GM12873 (cell line): ENCODE measurements at regions not wholly inside any gene's neighbourhood (a gene's known extent, or its start where the extent isn't known, plus 50 kb on each side); places are given as distances from the start of the nearest gene placed in this dataset.

Source experiments
- TF ChIP-seq, protein P1 (sequence below): IDR thresholded peaks from 2 replicates; pipeline ENCODE4 v1.5.1; 2012; ENCODE audit warnings: low read depth, mild to moderate bottlenecking, moderate library complexity, low read length, control low read depth; ENCODE audit not compliant: insufficient read depth; ENCODE audit errors: missing control alignments

- TF ChIP-seq, protein P1, sequence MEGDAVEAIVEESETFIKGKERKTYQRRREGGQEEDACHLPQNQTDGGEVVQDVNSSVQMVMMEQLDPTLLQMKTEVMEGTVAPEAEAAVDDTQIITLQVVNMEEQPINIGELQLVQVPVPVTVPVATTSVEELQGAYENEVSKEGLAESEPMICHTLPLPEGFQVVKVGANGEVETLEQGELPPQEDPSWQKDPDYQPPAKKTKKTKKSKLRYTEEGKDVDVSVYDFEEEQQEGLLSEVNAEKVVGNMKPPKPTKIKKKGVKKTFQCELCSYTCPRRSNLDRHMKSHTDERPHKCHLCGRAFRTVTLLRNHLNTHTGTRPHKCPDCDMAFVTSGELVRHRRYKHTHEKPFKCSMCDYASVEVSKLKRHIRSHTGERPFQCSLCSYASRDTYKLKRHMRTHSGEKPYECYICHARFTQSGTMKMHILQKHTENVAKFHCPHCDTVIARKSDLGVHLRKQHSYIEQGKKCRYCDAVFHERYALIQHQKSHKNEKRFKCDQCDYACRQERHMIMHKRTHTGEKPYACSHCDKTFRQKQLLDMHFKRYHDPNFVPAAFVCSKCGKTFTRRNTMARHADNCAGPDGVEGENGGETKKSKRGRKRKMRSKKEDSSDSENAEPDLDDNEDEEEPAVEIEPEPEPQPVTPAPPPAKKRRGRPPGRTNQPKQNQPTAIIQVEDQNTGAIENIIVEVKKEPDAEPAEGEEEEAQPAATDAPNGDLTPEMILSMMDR, result no peak
Measured at GRCh38 chr11:87432022-87432421, 394.3 kb downstream of the TMEM135 start.

GRCh38 chr11:87431392-87431791, 393.7 kb downstream of the TMEM135 start:
- TF ChIP-seq, protein P1, result no peak

DNA sequence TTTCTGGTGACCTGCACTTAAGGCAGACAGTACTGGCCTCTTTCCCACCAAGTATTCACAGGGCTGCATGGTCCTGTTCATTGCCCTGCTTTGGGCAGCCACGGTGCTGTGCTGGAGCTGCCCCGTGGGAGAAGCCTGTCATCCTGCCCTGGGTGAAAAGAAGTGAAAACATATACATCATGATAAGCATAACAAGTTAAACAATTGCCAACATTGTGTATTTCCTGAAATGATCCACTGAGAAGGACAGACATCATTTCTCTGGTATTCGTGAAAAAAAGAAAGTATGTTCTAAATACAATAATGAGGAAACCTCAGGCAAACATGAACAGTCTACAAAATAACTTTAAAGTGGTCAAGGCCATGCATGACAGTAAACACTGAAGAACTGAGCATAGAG, 393.1 kb downstream of the TMEM135 start:
- TF ChIP-seq, protein P1, result no peak

GRCh38 chr11:87429996-87430395, 392.3 kb downstream of the TMEM135 start:
- TF ChIP-seq, protein P1, result no peak

DNA sequence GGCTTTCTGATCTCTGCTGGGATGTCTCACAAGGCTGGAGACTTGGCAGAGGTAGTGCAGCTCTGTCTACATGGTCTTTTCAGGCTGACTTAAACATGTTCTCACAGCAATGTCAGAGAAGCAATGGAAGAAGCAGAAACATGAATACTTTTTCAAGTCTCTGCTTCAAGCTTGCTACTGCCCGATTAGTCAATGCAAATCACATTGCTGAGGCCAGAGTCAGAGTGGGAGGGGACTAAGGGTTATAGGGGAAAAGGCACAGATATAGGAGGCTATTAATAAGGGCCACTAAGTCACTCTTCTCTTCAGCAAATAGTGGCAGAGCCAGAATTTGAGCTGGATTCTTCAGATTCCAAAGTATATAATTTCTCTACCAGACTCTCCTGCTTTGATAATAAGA, 390.5 kb downstream of the TMEM135 start:
- TF ChIP-seq, protein P1, result no peak

GRCh38 chr11:87425943-87426342, 388.2 kb downstream of the TMEM135 start:
- TF ChIP-seq, protein P1, result no peak

DNA sequence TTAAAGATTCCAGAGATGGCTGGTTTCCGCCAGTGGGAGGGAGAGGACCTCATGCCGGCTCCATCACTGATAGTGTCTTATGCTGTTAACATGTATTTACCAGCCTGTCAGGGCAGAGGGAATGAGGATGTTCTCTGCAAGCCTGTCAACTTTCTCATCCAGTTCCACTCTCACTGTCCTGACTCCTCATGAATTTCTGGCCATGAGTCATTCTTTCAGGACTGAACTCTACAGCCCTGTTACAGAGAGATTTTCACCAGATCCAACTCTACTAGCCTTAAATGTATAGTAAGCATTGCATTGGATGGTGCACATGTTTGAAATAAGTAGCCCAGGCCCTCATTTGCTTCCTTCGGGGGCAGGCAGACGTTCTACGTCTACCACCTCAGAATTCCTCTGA, 387.7 kb downstream of the TMEM135 start:
- TF ChIP-seq, protein P1, result no peak
